NCI-H510A treated with DMSO at 0.1 percent for 48 hours (cell line): ENCODE measurements at regions not wholly inside any gene's neighbourhood (a gene's known extent, or its start where the extent isn't known, plus 50 kb on each side); places are given as distances from the start of the nearest gene placed in this dataset.
"Not testable (repeated sequence)": the region's sequence is repeated elsewhere in the genome, so short reads cannot be mapped to it uniquely, and the experiment has no call there.

Experiments used
- DNase-seq: peaks from one replicate; lab custom pipeline; 2025; lab: John Stamatoyannopoulos, UW

DNA sequence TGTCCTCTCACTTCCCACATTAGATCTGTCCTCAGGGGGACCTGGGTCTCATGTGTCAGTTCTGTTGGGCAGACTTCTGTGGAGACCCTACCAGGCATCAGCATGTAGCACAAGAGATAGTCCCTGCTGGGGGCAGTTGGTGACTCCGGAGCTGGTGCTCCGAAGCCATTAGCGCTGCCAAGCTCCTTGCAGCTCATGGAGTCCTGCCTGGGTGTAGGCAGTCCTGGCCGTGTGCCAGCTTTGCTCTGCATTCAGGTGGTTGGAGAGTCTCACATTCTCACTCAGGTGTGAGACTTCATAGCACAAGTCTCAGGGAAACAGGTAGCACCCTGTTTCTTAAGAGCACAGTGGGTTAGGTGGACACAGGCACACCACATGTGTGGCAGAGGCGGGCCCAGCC lies 202.3 kb downstream of the LIPI start:
- not testable (repeated sequence) for DNase-seq

DNA sequence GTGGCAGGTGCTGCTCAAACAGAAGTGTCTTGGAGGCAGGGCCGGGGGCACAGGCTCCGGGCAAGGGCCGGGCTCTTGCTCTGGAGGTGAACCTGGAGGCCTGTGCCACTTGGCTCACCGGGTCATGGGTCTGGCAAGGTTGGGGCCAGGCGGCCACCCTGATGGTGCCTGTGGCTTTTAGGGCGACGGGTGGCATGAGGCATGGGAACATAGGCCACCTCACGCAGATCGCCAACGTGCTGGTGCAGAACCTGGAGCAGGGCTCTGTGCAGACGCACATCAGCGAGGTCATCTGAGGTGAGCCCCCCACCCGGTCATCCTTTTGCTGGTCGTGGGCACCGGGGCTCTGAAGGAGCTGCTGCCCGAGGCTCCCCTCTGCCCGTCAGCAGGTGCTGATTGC lies 202.7 kb downstream of the LIPI start:
- DNase-seq, result not testable (repeated sequence)

DNA sequence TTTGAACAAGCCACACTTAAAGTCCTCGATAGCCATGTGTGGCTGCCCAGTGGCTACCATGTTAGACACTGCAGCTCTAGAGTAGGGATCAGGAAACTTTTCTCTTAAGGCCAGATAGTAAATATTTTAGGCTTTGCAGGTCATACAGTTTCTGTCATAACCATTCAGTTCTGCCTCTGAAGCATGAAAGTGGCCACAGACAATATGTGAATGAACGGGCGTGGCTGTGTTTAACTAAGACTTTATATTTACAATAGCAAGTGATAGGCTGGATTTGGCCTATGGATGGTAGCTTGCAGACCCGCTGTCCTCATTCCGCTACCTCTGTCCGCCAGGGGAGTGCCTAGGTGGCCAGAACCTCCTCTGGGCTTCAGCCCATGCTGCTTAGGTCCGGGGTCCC lies 204.6 kb downstream of the LIPI start:
- not testable (repeated sequence) for DNase-seq

DNA sequence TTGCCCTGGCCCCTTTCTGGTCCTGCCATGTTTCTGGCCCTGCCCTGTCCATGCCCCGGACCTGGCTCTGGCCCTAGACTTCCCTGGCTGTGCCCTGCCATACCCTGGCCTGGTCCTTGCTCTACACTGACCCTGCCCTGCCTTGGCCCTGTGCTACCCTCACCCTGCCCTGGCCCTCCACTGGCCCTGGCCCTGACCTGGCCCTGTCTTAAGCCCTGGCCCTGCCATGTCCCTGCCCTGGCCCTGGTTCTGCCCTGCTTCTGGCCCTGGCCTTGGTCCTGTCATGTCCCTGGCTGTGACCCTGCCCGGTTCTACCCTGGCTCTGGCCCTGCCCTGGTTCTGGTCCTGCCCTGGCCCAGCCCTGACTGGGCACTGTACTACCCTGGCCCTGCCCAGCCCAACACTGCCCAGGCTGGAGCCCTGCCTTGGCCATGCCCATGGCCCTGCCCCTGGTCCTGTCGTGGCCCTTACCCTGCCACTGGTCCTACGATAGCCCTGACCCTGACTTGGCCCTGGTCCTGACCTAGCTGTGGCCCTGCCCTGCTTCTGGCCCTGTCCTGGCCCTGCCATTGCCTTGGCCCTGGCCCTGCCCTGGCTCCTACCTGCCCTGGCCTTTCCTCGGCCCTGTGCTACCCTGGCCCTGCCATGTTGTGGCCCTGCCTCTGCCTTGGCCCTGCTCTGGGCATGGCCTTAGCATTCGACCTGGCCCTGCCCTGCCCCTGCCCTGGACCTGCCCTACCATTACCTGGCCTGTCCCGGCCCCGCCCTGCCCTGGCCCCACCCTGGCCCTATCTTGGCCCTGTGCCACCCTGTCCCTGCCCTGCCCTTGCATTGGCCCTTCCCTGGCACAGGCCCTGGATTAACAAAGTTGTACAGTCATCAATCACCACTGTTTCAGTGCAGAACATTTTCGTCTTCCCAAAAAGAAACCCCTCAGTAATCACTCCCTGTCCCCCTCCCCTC lies 223.5 kb downstream of the LIPI start:
- not testable (repeated sequence) for DNase-seq

DNA sequence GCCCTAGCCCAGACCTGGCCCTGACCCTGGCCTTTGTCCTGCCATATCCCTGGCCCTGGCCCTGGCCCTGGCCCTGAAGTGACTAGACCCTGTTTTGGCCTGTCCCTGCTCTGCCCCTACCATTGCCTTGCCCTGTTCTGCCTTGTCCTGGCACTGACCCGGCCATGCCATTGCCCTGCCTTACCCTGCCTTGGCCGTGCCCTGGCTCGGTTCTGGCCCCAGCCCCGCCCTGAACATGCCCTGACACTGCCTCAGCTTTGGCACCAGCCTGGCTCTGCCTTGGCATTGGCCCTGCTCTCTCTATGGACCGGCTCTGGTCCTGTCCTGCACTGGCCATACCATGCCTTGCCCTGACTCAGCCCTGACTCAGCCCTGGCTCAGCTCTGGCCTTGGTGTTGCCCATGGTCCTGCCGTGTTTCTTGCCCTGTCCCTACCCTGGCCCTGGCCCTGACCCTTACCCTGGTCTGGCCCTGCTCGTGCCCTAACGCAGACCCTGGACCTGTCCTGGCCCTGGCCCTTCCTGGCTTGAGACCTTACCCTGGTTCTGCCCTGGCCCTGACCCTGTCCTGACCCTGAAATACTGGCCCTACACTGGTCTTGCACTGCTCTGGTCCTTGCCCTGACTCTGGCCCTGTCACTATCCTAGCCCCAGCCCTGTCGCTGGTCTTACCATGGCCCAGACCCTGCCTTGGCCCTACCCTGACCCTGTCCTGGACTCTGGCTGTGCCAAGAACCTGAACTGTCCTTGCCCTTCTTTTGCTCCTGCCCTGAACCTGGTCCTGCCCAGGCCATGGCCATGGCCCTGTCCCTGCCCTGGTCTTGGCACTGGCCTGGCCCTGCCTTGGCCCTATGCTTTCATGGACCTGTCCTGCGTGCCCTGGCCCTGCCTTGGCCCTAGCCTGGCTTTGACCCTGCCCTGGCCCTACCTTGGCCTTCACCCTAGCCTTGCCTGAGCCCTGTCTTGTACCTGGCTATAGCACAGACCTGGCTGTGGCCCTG lies 224.6 kb downstream of the LIPI start:
- not testable (repeated sequence) for DNase-seq

DNA sequence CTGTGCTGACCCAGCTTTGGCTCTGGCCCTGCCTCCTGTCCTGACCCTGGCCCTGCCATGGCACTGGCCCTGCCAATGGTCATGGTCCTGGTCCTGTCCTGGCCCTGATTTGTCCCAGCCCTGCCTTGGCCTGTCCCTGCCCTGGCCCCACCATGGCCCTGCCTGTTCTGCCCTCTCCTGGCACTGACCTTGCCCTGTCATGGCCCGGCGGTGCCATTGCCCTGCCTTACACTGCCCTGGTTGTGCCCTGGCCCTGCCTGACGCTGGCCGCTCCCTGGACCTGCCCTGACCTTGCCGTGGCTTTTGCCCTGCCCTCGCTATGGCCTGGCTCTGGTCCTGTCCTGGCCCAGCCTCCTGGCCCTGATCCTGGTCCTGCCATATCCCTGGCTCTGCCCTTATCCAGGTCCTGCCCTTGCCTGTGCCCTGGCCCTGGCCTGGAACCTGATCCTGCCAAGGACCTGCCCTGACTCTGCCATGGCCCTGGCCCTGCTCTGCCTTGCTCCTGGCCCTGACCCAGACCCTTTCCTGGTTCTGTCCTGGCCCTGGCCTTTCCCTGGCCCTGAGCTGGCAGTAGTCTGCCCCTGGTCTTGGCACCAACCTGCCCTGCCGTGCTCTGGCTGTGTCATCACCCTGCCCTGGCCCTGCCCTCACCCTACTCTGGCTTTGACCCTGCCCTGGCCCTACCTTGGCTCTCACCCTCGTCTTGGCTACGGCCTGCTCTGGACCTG lies 225.5 kb downstream of the LIPI start:
- not testable (repeated sequence) for DNase-seq

DNA sequence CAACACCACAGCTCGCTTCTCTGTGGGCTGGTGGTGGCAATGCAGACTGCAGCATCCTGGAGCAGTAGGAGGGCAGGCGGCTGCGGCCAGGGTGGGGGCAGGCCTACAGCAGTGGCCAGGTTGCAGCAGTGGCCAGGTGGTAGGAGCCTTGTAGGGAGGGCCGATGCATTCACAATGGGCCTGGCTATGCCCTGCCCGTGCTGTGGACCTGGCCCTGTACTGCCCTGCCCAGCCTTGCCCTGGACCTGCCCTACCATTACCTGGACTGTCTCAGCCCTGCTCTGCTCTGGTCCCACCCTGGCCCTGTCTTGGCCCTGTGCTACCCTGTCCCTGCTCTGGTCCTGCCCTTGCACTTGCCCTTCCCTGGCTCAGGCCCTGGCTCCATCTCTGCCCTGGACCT lies 226.0 kb downstream of the LIPI start:
- DNase-seq, result not testable (repeated sequence)

DNA sequence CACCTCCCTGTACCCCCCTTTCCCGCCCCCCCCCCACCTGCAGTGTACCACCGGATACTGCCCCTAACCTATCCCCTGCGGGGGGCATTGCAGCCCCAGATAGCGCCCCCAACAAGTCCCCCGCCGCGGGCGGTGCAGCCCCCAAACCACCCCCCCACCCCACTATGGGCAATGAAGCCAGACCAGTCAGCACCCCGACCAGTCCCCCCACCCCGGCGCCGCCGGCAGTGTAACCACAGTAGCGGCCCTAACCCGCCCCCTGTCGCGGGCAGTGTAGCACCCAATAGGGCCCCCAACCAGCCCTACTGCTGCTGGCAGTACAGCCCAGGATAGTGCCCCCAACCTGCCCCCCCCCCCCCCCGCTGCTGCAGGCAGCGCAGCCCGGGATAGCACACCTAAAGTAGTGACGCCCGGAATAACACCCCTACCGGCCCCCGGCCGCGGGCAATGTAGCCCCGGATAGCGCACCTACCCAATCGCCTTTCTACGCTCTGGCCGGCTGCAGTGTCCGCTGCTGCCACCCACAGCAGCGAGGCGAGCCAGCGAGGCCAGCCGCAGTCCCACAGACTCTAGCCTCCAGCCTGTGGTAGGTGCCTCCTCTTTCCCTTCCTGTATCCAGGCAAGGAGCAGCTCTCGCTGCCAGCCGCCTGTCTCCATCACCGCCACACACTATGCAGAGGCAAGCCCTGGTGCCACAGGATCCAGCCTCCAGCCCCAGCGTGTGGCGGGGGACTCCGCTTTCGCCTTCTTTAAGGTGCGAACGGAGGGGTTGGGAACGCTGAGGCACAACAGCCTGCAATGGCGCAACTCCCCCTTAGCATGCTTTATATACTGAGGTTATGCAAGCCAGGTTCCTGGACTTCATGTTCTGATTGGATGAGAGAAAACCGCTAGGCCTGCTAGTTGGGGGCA lies 229.3 kb downstream of the LIPI start:
- not testable (repeated sequence) for DNase-seq

DNA sequence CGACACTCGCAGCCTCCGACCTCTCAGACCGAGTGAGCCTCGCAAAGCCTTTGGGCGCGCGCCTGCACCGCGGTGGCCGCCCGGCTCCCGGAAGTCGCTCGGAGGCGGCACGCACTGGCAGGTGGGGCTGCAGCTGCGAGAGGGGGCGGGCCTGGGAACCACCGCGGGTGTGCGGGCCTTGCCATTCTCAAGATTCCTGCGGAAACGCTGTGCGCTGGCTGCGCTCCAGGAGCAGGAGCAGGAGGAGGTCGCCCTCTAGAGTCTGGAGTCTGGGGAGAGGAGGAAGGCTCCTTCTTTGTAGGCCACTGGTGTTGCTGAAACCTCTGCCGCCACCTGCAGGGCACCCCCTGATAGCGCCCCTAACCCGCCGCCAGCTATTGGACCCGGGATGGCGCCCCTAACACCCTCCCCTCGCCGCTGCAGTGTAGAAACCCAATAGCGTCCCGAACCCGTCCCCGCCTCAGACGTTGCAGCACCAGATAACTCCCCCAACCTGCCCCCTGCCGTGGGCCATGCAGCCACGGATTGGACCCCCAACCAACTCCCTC lies 230.6 kb downstream of the LIPI start:
- DNase-seq, result peak; percentile 3

DNA sequence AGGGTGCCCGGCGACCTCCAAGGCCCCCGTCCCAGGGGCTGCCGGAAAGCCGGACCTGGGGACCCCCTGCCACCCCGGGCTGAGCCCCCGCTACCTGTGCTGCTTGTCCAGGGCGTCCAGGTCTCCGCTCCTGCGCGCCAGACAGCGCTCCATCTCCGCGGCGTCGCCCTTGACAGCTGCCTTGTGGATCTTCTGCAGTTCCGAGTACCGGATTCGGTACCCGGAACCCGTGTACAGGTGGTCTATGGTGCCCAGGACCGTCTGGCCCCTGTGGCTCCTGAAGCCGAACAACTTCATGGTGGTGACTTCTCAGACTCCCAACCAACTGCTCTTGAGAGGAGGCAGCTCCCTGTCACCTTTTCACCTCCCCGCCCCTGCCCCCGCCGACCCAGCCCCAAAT lies 231.1 kb downstream of the LIPI start:
- DNase-seq, result not testable (repeated sequence)

DNA sequence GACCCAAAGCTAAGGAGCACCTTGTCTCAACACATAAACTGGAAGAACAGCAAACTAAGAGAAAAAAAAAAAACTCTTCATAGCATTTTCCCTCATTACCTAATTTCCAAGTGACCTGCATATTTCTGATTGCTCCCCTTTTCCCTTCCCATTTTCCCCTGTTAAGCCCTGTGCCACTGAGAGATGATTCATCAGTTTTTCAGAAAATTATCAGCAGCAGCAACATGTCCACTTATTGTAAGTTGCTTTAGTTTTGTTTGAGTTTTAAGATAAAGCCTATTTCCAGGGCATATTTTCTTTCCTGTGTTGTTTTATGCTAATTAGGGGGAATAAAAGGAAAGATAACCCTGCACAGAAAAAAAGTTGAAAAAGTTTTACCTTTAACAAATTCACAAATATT lies 236.2 kb downstream of the LIPI start:
- not testable (repeated sequence) for DNase-seq

DNA sequence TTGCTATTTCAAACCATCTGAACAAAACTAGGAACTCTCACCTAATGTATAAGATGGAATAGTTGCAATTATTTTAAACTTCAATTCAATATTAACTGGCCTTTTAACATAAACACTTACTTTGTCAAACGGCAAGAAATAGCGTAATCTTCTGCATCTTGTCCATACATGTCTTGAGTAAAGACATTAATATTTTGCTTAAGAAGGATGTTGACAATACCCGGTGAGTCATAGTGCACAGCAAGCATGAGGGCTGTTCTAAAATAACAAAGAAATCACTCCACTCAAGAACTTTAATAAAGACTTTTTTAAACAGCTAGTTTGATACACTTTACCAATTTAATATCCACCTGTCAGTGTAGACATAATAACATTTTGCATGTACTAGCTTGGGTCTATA lies 240.9 kb downstream of the LIPI start:
- DNase-seq, result not testable (repeated sequence)

DNA sequence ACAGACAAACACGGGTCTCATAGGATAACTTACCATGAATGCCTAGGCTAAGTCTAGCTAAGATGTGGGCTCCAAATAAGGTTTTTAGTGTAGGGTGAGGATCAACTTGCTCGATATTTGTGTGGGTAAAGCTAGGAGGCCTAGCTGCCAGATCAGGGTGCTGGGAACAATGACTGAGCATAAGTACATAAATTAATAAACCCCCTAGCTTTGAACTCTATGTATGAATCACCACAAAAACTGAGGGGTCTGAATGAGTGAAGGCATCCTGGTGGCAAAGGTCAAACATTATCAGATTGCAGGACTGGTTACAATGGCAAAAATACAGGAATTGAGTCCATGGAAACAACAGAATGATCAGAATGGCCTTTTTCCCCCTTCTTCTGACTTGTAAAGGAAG lies 241.8 kb downstream of the LIPI start:
- DNase-seq, result not testable (repeated sequence)

DNA sequence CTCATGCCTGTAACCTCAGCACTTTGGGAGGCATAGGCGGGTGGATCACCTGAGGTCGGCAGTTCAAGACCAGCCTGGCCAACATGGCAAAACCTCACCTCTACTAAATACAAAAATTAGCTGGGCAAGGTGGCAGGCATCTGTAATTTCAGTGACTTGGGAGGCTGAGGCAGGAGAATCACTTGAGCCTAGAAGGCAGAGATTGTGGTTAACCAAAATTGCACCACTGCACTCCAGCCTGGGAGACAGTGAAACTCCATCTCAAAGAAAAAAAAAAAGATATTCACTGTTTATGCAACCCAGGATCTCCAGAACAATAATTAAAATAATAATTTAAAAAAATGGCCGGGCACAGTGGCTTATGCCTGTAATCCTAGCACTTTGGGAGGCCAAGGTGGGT lies 247.5 kb downstream of the LIPI start:
- DNase-seq, result not testable (repeated sequence)

DNA sequence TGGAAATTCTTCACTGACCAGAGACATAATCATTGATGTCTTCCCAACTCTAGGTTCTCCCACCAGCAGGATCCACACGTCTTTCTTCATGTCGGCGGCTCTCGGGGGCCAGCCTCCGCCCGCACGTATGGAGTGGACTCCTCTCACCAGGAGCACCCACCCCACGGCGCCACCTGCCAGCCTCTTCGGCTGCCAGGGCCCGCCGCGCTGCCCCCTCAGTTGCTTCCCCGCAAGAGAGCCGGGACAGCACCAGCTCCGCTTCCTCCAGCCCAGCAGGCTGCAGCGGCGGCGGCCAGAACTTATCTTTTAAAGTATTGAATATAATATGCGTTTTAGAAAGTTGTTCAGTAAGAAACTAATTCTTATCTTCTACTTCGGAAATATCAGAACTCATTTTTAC lies 273.5 kb downstream of the LIPI start:
- no peak for DNase-seq

DNA sequence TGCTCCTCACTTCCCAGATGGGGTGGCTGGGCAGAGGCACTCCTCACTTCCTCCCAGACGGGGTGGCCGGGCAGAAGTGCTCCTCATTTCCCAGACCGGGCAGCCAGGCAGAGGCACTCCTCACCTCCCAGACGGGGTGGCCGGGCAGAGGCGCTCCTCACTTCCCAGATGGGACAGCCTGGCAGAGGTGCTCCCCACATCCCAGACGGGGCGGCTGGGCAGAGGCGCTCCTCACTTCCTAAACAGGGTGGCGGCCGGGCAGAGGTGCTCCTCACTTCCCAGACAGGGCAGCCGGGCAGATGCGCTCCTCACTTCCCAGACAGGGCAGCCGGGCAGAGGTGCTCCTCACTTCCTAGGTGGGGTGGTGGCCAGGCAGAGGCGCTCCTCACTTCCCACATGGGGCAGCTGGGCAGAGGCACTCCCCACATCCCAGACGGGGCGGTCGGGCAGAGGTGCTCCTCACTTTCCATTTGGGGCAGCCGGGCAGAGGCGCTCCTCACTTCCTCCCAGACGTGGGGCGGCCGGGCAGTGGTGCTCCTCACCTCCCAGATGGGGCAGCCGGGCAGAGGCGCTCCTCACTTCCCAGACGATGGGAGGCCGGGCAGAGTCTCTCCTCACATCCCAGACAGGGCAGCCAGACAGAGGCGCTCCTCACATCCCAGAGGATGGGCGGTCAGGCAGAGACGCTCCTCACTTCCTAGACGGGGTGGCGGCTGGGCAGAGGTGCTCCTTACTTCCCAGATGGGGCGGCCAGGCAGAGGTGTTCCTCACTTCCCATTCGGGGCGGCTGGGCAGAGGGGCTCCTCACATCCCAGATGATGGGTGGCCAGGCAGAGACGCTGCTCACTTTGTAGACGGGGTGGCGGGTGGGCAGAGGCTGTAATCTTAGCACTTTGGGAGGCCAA lies 274.5 kb downstream of the LIPI start:
- not testable (repeated sequence) for DNase-seq

DNA sequence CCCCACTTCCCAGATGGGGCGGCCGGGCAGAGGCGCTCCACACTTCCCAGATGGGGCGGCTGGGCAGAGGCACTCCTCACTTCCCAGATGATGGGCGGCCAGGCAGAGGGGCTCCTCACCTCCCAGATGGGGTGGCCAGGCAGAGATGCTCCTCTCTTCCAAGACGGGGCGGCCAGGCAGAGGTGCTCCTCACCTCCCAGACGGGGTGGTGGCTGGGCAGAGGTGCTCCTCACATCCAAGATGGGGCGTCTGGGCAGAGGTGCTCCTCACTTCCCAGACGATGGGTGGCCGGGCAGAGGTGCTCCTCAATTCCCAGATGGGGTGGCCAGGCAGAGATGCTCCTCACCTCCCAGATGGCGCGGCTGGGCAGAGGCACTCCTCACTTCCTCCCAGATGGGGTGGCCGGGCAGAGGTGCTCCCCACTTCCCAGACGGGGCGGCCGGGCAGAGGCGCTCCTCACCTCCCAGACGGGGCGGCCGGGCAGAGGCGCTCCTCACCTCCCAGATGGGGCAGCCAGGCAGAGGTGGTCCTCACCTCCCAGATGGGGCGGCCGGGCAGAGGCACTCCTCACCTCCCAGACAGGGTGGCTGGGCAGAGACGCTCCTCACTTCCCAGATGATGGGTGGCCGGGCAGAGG lies 275.2 kb downstream of the LIPI start:
- not testable (repeated sequence) for DNase-seq

DNA sequence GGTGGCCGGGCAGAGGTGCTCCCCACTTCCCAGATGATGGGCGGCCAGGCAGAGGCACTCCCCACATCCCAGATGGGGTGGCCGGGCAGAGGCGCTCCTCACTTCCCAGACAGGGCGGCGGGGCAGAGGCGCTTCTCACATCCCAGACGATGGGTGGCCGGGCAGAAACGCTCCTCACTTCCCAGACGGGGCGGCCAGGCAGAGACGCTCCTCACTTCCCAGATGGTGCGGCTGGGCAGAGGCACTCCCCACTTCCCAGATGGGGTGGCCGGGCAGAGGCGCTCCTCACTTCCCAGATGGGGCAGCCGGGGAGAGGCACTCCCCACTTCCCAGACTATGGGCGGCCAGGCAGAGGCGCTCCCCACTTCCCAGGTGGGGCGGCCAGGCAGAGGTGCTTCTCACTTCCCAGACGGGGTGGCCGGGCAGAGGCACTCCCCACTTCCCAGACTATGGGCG lies 275.8 kb downstream of the LIPI start:
- not testable (repeated sequence) for DNase-seq

DNA sequence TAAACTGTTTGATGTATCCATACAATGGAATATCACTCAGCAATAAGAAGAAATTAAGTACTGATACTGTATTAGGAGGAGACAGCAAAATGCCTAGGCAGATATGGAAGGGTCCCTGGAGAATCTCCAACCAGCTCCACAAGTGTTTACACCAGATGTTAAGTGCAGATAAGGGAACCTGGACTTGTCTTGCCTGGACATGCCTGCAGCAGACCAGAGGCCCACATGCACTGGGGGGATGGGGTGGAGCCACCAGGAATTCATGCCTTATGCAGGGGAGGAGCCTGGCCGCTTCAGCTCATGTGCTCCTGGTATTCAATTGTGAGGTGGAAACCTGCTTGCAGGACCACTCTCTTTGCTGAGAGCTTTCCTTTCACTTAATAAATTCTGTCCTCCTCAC lies 287.6 kb downstream of the LIPI start:
- not testable (repeated sequence) for DNase-seq
